ENCODE measurements at regions not wholly inside any gene's neighbourhood (a gene's known extent, or its start where the extent isn't known, plus 50 kb on each side); places are given as distances from the start of the nearest gene placed in this dataset.

- in situ Hi-C loops (cut with MboI; ENCODE audit: low sequenced_read_pairs), result no loop called here
Observed at GRCh38 chr11:97800891-97801290, 1219.9 kb upstream of the CNTN5 start.

GRCh38 chr11:97814325-97814959, 1206.3 kb upstream of the CNTN5 start:
- in situ Hi-C loops (cut with MboI; ENCODE audit: low sequenced_read_pairs), result no loop called here

- in situ Hi-C loops (cut with MboI; ENCODE audit: low sequenced_read_pairs), result no loop called here
Observed at GRCh38 chr11:97815667-97816066, 1205.1 kb upstream of the CNTN5 start.

GRCh38 chr11:97832451-97832850, 1188.3 kb upstream of the CNTN5 start:
- in situ Hi-C loops (cut with MboI; ENCODE audit: low sequenced_read_pairs), result no loop called here

GRCh38 chr11:97833412-97833811, 1187.3 kb upstream of the CNTN5 start:
- in situ Hi-C loops (cut with MboI; ENCODE audit: low sequenced_read_pairs), result no loop called here

GRCh38 chr11:97844016-97844415, 1176.7 kb upstream of the CNTN5 start:
- in situ Hi-C loops (cut with MboI; ENCODE audit: low sequenced_read_pairs), result no loop called here

GRCh38 chr11:97847730-97848129, 1173.0 kb upstream of the CNTN5 start:
- in situ Hi-C loops (cut with MboI; ENCODE audit: low sequenced_read_pairs), result no loop called here

- in situ Hi-C loops (cut with MboI; ENCODE audit: low sequenced_read_pairs), result no loop called here
Observed at GRCh38 chr11:97850701-97851100, 1170.0 kb upstream of the CNTN5 start.

GRCh38 chr11:97854357-97854756, 1166.4 kb upstream of the CNTN5 start:
- in situ Hi-C loops (cut with MboI; ENCODE audit: low sequenced_read_pairs), result no loop called here

GRCh38 chr11:97854877-97855276, 1165.9 kb upstream of the CNTN5 start:
- in situ Hi-C loops (cut with MboI; ENCODE audit: low sequenced_read_pairs), result no loop called here

- in situ Hi-C loops (cut with MboI; ENCODE audit: low sequenced_read_pairs), result no loop called here
Observed at GRCh38 chr11:97856666-97857065, 1164.1 kb upstream of the CNTN5 start.

GRCh38 chr11:97860237-97860636, 1160.5 kb upstream of the CNTN5 start:
- in situ Hi-C loops (cut with MboI; ENCODE audit: low sequenced_read_pairs), result no loop called here

- in situ Hi-C loops (cut with MboI; ENCODE audit: low sequenced_read_pairs), result no loop called here
Observed at GRCh38 chr11:97862021-97862420, 1158.7 kb upstream of the CNTN5 start.

- in situ Hi-C loops (cut with MboI; ENCODE audit: low sequenced_read_pairs), result no loop called here
Observed at GRCh38 chr11:97865424-97866012, 1155.2 kb upstream of the CNTN5 start.

GRCh38 chr11:97871816-97872215, 1148.9 kb upstream of the CNTN5 start:
- in situ Hi-C loops (cut with MboI; ENCODE audit: low sequenced_read_pairs), result no loop called here

- in situ Hi-C loops (cut with MboI; ENCODE audit: low sequenced_read_pairs), result no loop called here
Observed at GRCh38 chr11:97880209-97880608, 1140.5 kb upstream of the CNTN5 start.

GRCh38 chr11:97883086-97883485, 1137.7 kb upstream of the CNTN5 start:
- in situ Hi-C loops (cut with MboI; ENCODE audit: low sequenced_read_pairs), result no loop called here

GRCh38 chr11:97888641-97889040, 1132.1 kb upstream of the CNTN5 start:
- in situ Hi-C loops (cut with MboI; ENCODE audit: low sequenced_read_pairs), result no loop called here

GRCh38 chr11:97890466-97890865, 1130.3 kb upstream of the CNTN5 start:
- in situ Hi-C loops (cut with MboI; ENCODE audit: low sequenced_read_pairs), result no loop called here

GRCh38 chr11:97893612-97894011, 1127.1 kb upstream of the CNTN5 start:
- in situ Hi-C loops (cut with MboI; ENCODE audit: low sequenced_read_pairs), result no loop called here

- in situ Hi-C loops (cut with MboI; ENCODE audit: low sequenced_read_pairs), result no loop called here
Observed at GRCh38 chr11:97894978-97895377, 1125.8 kb upstream of the CNTN5 start.

GRCh38 chr11:97895572-97895971, 1125.2 kb upstream of the CNTN5 start:
- in situ Hi-C loops (cut with MboI; ENCODE audit: low sequenced_read_pairs), result no loop called here

GRCh38 chr11:97902828-97903227, 1117.9 kb upstream of the CNTN5 start:
- in situ Hi-C loops (cut with MboI; ENCODE audit: low sequenced_read_pairs), result loop anchor here (25.0 kb wide), 1 partner anchor 109 kb away; no protein-coding TSS in a partner anchor

Data from HL-60/S4 treated with phorbol 12-myristate 13-acetate at 8.2 ng/mL for 4 days and 3 days (cell line).